ENCODE measurements at regions not wholly inside any gene's neighbourhood (a gene's known extent, or its start where the extent isn't known, plus 50 kb on each side); places are given as distances from the start of the nearest gene placed in this dataset.

DNA sequence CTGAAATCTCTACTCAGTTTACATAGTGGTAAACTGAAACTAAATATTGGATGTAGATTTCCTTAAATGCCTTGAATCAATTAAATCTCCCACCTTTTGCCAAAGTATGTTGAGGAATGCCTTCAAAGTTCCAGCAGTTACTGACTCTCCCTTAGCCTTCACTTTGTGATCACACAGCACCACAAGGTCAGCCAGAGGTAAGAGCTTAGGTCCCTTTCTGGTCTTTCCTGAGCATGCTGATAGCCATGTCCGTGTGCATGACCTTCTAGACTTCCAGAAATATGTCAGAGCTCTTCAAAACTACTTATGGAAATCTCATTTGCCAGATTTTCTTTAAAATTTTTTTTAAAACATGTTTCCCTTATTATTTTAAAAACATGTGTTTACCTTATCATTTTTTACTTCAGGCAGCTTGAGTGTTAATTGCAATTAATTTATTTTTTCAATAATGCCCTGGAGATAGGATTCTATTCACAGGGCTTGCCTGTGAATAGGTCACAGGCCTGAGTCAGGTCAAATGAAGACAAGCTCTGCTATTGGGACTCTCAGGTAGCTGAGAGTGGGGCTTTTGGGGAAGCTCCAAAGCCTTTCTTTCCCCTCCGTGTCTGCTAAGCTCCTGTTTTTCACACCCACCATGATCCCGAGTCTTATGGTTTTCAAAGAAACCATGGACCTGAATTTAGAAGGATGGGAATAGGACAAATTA, 220.5 kb downstream of the CXCL12 start:
- POLR2A ChIA-PET (ENCODE audit: low non-redundant PET) = no interaction called here
- TF ChIP-seq, protein P1, sequence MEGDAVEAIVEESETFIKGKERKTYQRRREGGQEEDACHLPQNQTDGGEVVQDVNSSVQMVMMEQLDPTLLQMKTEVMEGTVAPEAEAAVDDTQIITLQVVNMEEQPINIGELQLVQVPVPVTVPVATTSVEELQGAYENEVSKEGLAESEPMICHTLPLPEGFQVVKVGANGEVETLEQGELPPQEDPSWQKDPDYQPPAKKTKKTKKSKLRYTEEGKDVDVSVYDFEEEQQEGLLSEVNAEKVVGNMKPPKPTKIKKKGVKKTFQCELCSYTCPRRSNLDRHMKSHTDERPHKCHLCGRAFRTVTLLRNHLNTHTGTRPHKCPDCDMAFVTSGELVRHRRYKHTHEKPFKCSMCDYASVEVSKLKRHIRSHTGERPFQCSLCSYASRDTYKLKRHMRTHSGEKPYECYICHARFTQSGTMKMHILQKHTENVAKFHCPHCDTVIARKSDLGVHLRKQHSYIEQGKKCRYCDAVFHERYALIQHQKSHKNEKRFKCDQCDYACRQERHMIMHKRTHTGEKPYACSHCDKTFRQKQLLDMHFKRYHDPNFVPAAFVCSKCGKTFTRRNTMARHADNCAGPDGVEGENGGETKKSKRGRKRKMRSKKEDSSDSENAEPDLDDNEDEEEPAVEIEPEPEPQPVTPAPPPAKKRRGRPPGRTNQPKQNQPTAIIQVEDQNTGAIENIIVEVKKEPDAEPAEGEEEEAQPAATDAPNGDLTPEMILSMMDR (conservative IDR thresholded peaks at IDR 0.05; ENCODE audit: low read depth) = no peak
- CTCF ChIA-PET = no interaction called here
- no peak for DNase-seq (ENCODE audit: low spot score)
- no peak overlapping the region for H3K27ac ChIP-seq

DNA sequence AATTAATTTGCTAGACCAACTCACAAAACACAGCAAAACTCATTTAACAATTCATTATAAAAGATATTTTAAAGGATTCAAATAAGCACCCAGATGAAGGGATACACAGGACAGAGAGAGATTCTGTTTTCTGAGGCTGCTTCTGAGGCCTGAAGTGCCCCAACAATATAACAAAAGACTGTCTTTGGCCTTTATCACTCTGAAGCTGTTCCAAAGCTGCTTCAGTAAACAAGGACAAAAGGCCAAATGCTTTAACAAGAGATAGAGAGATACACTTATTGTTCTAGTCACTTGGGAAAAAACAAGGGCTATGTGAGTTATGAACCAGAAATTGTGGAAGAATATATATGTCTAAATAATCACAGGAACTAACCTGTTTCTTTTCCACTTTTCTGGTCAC, 223.7 kb downstream of the CXCL12 start:
- POLR2A ChIA-PET (ENCODE audit: low non-redundant PET) = no interaction called here
- CTCF ChIA-PET = no interaction called here
- H3K27ac ChIP-seq = no peak overlapping the region
- TF ChIP-seq, protein P1 (conservative IDR thresholded peaks at IDR 0.05; ENCODE audit: low read depth) = no peak
- DNase-seq (ENCODE audit: low spot score) = no peak

DNA sequence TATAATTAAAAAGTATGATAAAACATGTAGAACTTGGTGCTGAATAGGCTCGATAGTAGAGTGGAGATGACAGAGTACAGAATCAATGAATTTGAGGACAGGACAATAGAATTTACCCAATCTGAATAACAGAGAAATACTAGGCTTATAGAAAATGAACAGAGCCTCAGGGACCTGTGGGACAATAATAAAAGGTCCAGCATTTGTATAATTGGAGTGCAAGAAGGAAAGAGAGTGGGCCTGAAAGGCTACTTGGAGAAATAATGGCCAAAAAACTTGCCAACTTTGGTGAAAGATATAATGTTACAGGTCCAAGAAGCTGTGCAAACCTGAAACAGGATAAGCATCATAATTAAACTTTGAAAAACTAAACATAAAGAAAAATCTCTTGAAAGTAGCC, 227.3 kb downstream of the CXCL12 start:
- ChIA-PET CTCF (no interaction called here), POLR2A (ENCODE audit: low non-redundant PET) (no interaction called here)
- DNase-seq (ENCODE audit: low spot score) = no peak
- TF ChIP-seq, protein P1 (conservative IDR thresholded peaks at IDR 0.05; ENCODE audit: low read depth) = no peak
- no peak overlapping the region for H3K27ac ChIP-seq

DNA sequence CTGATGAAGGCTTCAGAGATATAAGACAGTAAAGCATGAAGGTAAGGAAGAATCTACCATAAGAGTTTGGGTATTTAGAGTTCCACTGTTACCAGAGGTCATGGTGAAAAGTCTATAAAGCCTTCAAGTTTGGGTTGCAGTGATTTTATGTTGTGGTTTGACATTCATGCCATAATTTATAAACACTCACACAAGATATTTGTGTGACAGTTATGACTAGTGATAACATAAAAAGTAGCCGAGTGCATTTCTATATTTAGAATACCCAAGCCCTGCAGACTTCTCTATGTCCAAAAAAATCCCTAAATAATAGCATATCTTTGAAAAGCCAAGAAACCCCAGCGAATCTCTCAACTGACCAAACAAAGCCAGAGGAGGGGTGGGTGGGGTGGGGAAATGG, 229.9 kb downstream of the CXCL12 start:
- DNase-seq (ENCODE audit: low spot score) = no peak
- CTCF ChIA-PET = no interaction called here
- no peak overlapping the region for H3K27ac ChIP-seq
- TF ChIP-seq, protein P1 (conservative IDR thresholded peaks at IDR 0.05; ENCODE audit: low read depth) = no peak
- POLR2A ChIA-PET (ENCODE audit: low non-redundant PET) = no interaction called here

DNA sequence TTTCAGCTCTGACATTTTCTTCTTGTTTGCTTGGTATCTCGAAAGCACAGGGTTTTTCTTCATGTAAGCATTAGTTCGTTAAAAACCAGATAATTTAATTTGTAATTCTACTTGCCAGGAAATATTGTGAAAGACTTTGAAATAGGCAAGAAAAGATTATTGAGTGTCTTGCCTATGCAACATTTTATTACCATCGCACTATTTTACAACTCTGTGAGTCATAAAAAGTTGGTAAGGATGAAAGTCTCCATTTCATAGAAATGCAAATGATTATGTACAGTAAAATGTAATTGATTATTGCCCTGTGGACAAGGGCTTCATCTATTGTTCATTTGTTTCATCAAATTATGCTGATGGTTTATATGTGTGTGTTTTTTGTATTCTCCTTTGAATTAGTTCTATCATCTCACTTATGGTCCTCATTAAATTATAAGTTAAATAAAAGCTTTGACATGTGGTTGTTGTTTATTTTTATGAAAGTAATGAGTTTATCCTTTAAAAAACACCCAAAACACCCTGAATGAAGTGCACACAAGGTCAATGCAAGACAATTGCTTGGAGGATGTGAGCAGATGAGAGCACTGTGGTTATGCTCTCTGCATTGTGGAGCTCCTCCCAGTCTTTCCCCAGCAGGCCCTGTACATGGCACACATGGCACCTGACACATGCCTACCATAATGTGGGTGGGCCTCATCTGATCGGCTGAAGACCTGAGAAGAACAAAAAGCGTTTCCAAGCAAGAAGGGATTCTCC, 230.8 kb downstream of the CXCL12 start:
- DNase-seq (ENCODE audit: low spot score) = no peak
- ChIA-PET POLR2A (ENCODE audit: low non-redundant PET) (no interaction called here), CTCF (interaction anchor here (0.6 kb wide), 1 partner anchor 560 kb away, joined by 3 read pairs; no protein-coding TSS in a partner anchor)
- TF ChIP-seq, protein P1 (conservative IDR thresholded peaks at IDR 0.05; ENCODE audit: low read depth) = no peak
- no peak overlapping the region for H3K27ac ChIP-seq

DNA sequence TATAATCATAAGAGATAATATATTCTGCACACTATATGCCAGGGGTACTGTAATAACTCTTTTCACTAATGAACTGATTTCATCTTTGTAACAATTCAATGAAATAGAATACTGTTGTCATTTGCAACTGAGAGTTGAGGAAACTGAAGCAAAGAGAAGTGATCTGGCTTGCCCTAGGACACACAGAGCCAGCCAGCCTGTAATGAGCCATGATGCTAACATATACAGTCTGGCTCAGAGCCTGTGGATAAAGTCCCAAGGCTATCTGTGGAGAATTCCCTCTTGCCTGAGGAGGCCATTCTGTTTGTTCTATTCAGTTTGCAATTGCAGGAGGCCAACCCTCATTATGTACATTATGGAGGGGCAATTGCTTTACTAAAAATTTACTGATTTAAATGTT, 241.3 kb downstream of the CXCL12 start:
- no peak for DNase-seq (ENCODE audit: low spot score)
- TF ChIP-seq, protein P1 (conservative IDR thresholded peaks at IDR 0.05; ENCODE audit: low read depth) = no peak
- CTCF ChIA-PET = no interaction called here
- H3K27ac ChIP-seq = no peak overlapping the region
- POLR2A ChIA-PET (ENCODE audit: low non-redundant PET) = no interaction called here
